IgD-negative memory B cell (primary cell): ENCODE measurements at regions not wholly inside any gene's neighbourhood (a gene's known extent, or its start where the extent isn't known, plus 50 kb on each side); places are given as distances from the start of the nearest gene placed in this dataset.

Experiments
- H3K27ac Mint-ChIP-seq, 3 donors: one replicate each; pipeline ENCODE4 v1.8.0; 2020 to 2022; ENCODE audit warnings: mild to moderate bottlenecking in 3 of 3, mixed read lengths in 3 of 3, moderate library complexity in 1 of 3
- H3K27me3 Mint-ChIP-seq: one replicate; pipeline ENCODE4 v1.8.0; 2021; ENCODE audit warnings: mixed read lengths
- H3K36me3 Mint-ChIP-seq: one replicate; pipeline ENCODE4 v1.8.0; 2020; ENCODE audit warnings: mild to moderate bottlenecking, mixed read lengths
- H3K4me1 Mint-ChIP-seq, 3 donors: one replicate each; pipeline ENCODE4 v1.8.0; 2020 to 2022; ENCODE audit warnings: mixed read lengths in 3 of 3, mild to moderate bottlenecking in 1 of 3
- H3K4me3 Mint-ChIP-seq, 4 donors: one replicate each; pipeline ENCODE4 v1.8.0; 2020 to 2022; ENCODE audit warnings: mild to moderate bottlenecking in 4 of 4, mixed read lengths in 4 of 4, moderate library complexity in 3 of 4
- H3K9me3 Mint-ChIP-seq, 3 donors: one replicate each; pipeline ENCODE4 v1.8.0; 2020 to 2021; ENCODE audit warnings: mixed read lengths in 3 of 3, mild to moderate bottlenecking in 1 of 3

GRCh38 chr16:65688301-65688700, 566.4 kb upstream of the CDH11 start:
- Mint-ChIP-seq H3K27ac (no peak overlapping the region), H3K36me3 (no peaks in the 10 kb centered on the region), H3K9me3 (peaks cover 0 to under 1% (median 0%) of the 10 kb centered on the region in 3 donors), H3K4me3 (no peak overlapping the region), H3K27me3 (peaks cover 1% of the 10 kb centered on the region), H3K4me1 (no peaks in the 10 kb centered on the region)

- Mint-ChIP-seq H3K4me1 (no peaks in the 10 kb centered on the region), H3K36me3 (no peaks in the 10 kb centered on the region), H3K27ac (no peak overlapping the region), H3K27me3 (peaks cover 1% of the 10 kb centered on the region), H3K9me3 (peaks cover 0 to 8% (median 4%) of the 10 kb centered on the region in 3 donors), H3K4me3 (no peak overlapping the region)
Measured at GRCh38 chr16:65684230-65684629, 562.4 kb upstream of the CDH11 start.

- no peaks in the 10 kb centered on the region for H3K27me3 Mint-ChIP-seq
- peaks cover 0 to 8% (median 4%) of the 10 kb centered on the region in 3 donors for H3K9me3 Mint-ChIP-seq
- H3K27ac Mint-ChIP-seq: no peak overlapping the region
- no peaks in the 10 kb centered on the region for H3K36me3 Mint-ChIP-seq
- H3K4me1 Mint-ChIP-seq: no peaks in the 10 kb centered on the region
- no peak overlapping the region for H3K4me3 Mint-ChIP-seq
Measured at GRCh38 chr16:65681406-65681805, 559.5 kb upstream of the CDH11 start.

- H3K27ac Mint-ChIP-seq: no peak overlapping the region
- peaks cover 0 to 10% (median 4%) of the 10 kb centered on the region in 3 donors for H3K9me3 Mint-ChIP-seq
Measured at GRCh38 chr16:65679785-65680184, 557.9 kb upstream of the CDH11 start.

GRCh38 chr16:65675161-65675560, 553.3 kb upstream of the CDH11 start:
- Mint-ChIP-seq H3K4me1 (no peaks in the 10 kb centered on the region), H3K27ac (no peak overlapping the region), H3K36me3 (peaks cover 4% of the 10 kb centered on the region)

More at GRCh38 chr16:65679785-65680184, 557.9 kb upstream of the CDH11 start:
- no peaks in the 10 kb centered on the region for H3K36me3 Mint-ChIP-seq
- H3K27me3 Mint-ChIP-seq: no peaks in the 10 kb centered on the region
- no peak overlapping the region for H3K4me3 Mint-ChIP-seq
- H3K4me1 Mint-ChIP-seq: no peaks in the 10 kb centered on the region

GRCh38 chr16:65672960-65673359, 551.1 kb upstream of the CDH11 start:
- Mint-ChIP-seq H3K4me3 (no peak overlapping the region), H3K4me1 (no peaks in the 10 kb centered on the region), H3K36me3 (peaks cover 4% of the 10 kb centered on the region), H3K27me3 (no peaks in the 10 kb centered on the region), H3K9me3 (peaks cover 2 to 14% (median 6%) of the 10 kb centered on the region in 3 donors), H3K27ac (no peak overlapping the region)

More at GRCh38 chr16:65675161-65675560, 553.3 kb upstream of the CDH11 start:
- Mint-ChIP-seq H3K4me3 (no peak overlapping the region), H3K27me3 (no peaks in the 10 kb centered on the region), H3K9me3 (peaks cover 2 to 9% (median 2%) of the 10 kb centered on the region in 3 donors)

GRCh38 chr16:65671071-65671470, 549.2 kb upstream of the CDH11 start:
- Mint-ChIP-seq H3K27me3 (no peaks in the 10 kb centered on the region), H3K27ac (no peak overlapping the region)

GRCh38 chr16:65668064-65668595, 546.3 kb upstream of the CDH11 start:
- Mint-ChIP-seq H3K27ac (no peak overlapping the region), H3K27me3 (no peaks in the 10 kb centered on the region), H3K9me3 (peaks cover 3 to 15% (median 12%) of the 10 kb centered on the region in 3 donors)

More at GRCh38 chr16:65671071-65671470, 549.2 kb upstream of the CDH11 start:
- H3K4me1 Mint-ChIP-seq: no peaks in the 10 kb centered on the region
- peaks cover 2 to 14% (median 6%) of the 10 kb centered on the region in 3 donors for H3K9me3 Mint-ChIP-seq
- peaks cover 4% of the 10 kb centered on the region for H3K36me3 Mint-ChIP-seq
- H3K4me3 Mint-ChIP-seq: no peak overlapping the region

GRCh38 chr16:65667011-65667578, 545.2 kb upstream of the CDH11 start:
- Mint-ChIP-seq H3K9me3 (peaks cover 3 to 15% (median 12%) of the 10 kb centered on the region in 3 donors), H3K27me3 (no peaks in the 10 kb centered on the region), H3K27ac (no peak overlapping the region), H3K36me3 (peaks cover 7% of the 10 kb centered on the region), H3K4me3 (no peak overlapping the region), H3K4me1 (no peaks in the 10 kb centered on the region)

More at GRCh38 chr16:65668064-65668595, 546.3 kb upstream of the CDH11 start:
- Mint-ChIP-seq H3K36me3 (peaks cover 7% of the 10 kb centered on the region), H3K4me1 (no peaks in the 10 kb centered on the region), H3K4me3 (no peak overlapping the region)

GRCh38 chr16:65666132-65666941, 544.5 kb upstream of the CDH11 start:
- peaks cover 1 to 12% (median 11%) of the 10 kb centered on the region in 3 donors for H3K9me3 Mint-ChIP-seq
- H3K4me1 Mint-ChIP-seq: no peaks in the 10 kb centered on the region
- no peaks in the 10 kb centered on the region for H3K27me3 Mint-ChIP-seq
- H3K36me3 Mint-ChIP-seq: peaks cover 3% of the 10 kb centered on the region
- H3K4me3 Mint-ChIP-seq: no peak overlapping the region
- H3K27ac Mint-ChIP-seq: no peak overlapping the region

GRCh38 chr16:65665586-65665985, 543.7 kb upstream of the CDH11 start:
- H3K4me3 Mint-ChIP-seq: no peak overlapping the region
- H3K27ac Mint-ChIP-seq: no peak overlapping the region
- H3K27me3 Mint-ChIP-seq: no peaks in the 10 kb centered on the region
- peaks cover 1 to 12% (median 10%) of the 10 kb centered on the region in 3 donors for H3K9me3 Mint-ChIP-seq
- H3K4me1 Mint-ChIP-seq: no peaks in the 10 kb centered on the region
- peaks cover 3% of the 10 kb centered on the region for H3K36me3 Mint-ChIP-seq

GRCh38 chr16:65663774-65664173, 541.9 kb upstream of the CDH11 start:
- H3K36me3 Mint-ChIP-seq: peaks cover 5% of the 10 kb centered on the region
- no peaks in the 10 kb centered on the region for H3K4me1 Mint-ChIP-seq
- H3K9me3 Mint-ChIP-seq: peaks cover 1 to 11% (median 4%) of the 10 kb centered on the region in 3 donors
- H3K27me3 Mint-ChIP-seq: no peaks in the 10 kb centered on the region
- no peak overlapping the region for H3K27ac Mint-ChIP-seq
- no peak overlapping the region for H3K4me3 Mint-ChIP-seq

- Mint-ChIP-seq H3K4me1 (no peaks in the 10 kb centered on the region), H3K27me3 (no peaks in the 10 kb centered on the region), H3K9me3 (peaks cover 1 to 11% (median 4%) of the 10 kb centered on the region in 3 donors), H3K4me3 (no peak overlapping the region), H3K27ac (no peak overlapping the region), H3K36me3 (peaks cover 5% of the 10 kb centered on the region)
Measured at GRCh38 chr16:65662256-65662655, 540.4 kb upstream of the CDH11 start.

GRCh38 chr16:65661558-65661957, 539.7 kb upstream of the CDH11 start:
- Mint-ChIP-seq H3K36me3 (peaks cover 5% of the 10 kb centered on the region), H3K4me3 (no peak overlapping the region), H3K27me3 (no peaks in the 10 kb centered on the region), H3K9me3 (peaks cover 1 to 11% (median 4%) of the 10 kb centered on the region in 3 donors), H3K4me1 (no peaks in the 10 kb centered on the region), H3K27ac (no peak overlapping the region)

GRCh38 chr16:65660390-65660789, 538.5 kb upstream of the CDH11 start:
- Mint-ChIP-seq H3K27me3 (no peaks in the 10 kb centered on the region), H3K27ac (no peak overlapping the region), H3K9me3 (peaks cover 0 to 11% (median 4%) of the 10 kb centered on the region in 3 donors), H3K4me1 (no peaks in the 10 kb centered on the region), H3K36me3 (peaks cover 6% of the 10 kb centered on the region), H3K4me3 (no peak overlapping the region)
